ES-I3 (cell line): ENCODE measurements at regions not wholly inside any gene's neighbourhood (a gene's known extent, or its start where the extent isn't known, plus 50 kb on each side); places are given as distances from the start of the nearest gene placed in this dataset.
"Not testable (repeated sequence)": the region's sequence is repeated elsewhere in the genome, so short reads cannot be mapped to it uniquely, and the experiment has no call there.

Source experiments
- H3K36me3 ChIP-seq: 2 replicates; pipeline ENCODE4 v1.6.1; 2013; ENCODE audit warnings: mild to moderate bottlenecking, low read length, control low read depth, moderate library complexity; ENCODE audit not compliant: insufficient read depth
- H3K4me1 ChIP-seq: 2 replicates; pipeline ENCODE4 v1.6.1; 2013; ENCODE audit warnings: mild to moderate bottlenecking, control low read depth, low read length; ENCODE audit not compliant: insufficient read depth
- H3K9ac ChIP-seq: 2 replicates; pipeline ENCODE4 v1.6.1; 2013; ENCODE audit warnings: low read depth, mild to moderate bottlenecking, low read length, moderate library complexity
- H3K9me3 ChIP-seq: 2 replicates; pipeline ENCODE4 v1.6.1; 2013; ENCODE audit warnings: mild to moderate bottlenecking, low read length, moderate library complexity; ENCODE audit not compliant: control insufficient read depth, insufficient read depth

DNA sequence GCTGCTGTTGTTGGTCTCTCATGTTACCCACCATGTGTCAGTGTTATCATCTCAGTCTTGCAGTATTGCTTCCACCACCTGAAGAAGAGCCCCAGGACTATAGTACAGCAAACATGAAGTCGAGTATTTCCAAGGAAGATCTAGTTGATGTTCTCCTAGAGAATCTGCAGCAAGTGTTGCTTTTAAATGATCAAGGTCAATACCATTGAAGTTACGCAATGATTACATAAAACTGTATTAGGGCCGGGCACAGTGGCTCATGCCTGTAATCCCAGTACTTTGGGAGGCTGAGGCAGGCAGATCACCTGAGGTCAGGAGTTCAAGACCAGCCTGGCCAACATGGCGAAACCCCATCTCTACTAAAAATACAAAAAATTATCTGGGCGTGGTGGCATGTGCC is 173.9 kb downstream of the TJP1 start:
- H3K9me3 ChIP-seq, H3K36me3 ChIP-seq, H3K4me1 ChIP-seq, H3K9ac ChIP-seq: not testable (repeated sequence)

DNA sequence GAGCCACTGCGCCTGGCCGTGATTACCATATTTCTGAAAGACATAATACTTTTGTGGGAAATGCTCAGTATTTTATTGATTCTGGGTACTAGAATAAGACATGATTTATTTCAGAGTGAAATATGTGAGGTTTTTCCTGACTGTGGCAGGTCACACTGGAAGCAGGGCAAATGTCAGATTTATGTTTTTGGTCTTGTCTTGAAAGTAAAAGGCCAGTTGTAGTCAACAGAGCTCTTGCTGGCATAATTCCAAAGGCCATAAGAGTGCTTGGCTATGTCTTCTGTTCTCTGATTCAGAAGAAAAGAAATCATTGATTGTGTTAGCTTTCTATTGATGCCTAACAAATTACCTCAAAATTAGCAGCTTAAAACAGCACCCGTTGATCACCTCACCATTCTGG is 176.4 kb downstream of the TJP1 start:
- no peak overlapping the region for H3K9ac ChIP-seq
- H3K4me1 ChIP-seq, result no peaks in the 10 kb centered on the region
- H3K36me3 ChIP-seq, result no peaks in the 10 kb centered on the region
- no peaks in the 10 kb centered on the region; the same call in 1 of the 2 replicates for H3K9me3 ChIP-seq

DNA sequence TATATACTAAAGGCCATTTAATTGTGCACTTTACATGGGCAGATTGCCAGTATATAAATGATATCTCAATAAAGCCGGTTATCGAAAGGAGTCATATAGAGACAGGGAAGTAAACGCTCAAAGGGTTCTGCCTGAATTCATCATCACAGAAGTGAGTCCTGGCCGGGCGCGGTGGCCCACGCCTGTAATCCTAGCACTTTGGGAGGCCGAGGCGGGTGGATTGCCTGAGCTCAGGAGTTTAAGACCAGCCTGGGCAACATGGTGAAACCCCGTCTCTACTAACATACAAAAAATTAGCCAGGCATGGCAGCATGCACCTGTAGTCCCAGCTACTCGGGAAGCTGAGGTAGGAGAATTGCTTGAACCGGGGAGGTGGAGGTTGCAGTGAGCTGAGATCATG is 177.9 kb downstream of the TJP1 start:
- H3K36me3 ChIP-seq, H3K9ac ChIP-seq, H3K9me3 ChIP-seq, H3K4me1 ChIP-seq: not testable (repeated sequence)

- 0 out of 2 replicates have a peak, but pooled peaks cover 5% of the 10 kb centered on the region for H3K4me1 ChIP-seq
Observed at GRCh38 chr15:29638781-29639180, 183.5 kb downstream of the TJP1 start.

GRCh38 chr15:29638011-29638410 is 184.3 kb downstream of the TJP1 start:
- 0 out of 2 replicates have a peak, but pooled peaks cover 5% of the 10 kb centered on the region for H3K4me1 ChIP-seq
- no peaks in the 10 kb centered on the region for H3K9me3 ChIP-seq
- H3K9ac ChIP-seq, result no peak overlapping the region
- no peaks in the 10 kb centered on the region for H3K36me3 ChIP-seq

More at GRCh38 chr15:29638781-29639180, 183.5 kb downstream of the TJP1 start:
- no peak overlapping the region for H3K9ac ChIP-seq
- H3K36me3 ChIP-seq, result no peaks in the 10 kb centered on the region
- H3K9me3 ChIP-seq, result no peaks in the 10 kb centered on the region

DNA sequence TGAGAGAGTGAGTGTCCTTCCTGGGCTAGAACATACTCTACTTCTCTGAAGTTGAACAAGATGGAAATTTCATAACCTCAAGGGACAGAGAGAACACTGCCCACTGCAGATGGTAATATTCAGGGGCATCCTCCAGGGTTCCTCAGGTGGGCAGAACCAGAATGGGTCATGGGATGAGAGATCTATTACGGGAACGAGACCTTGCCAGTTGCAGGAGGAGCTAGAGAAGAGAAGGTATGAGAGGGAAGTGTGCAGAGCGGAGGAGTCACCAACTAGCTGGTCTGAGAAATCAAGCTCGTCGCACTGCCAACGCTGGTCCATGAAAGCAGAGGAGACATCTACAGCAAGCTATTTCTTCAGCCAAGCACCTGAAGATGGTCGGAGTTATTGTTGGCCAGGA is 184.7 kb downstream of the TJP1 start:
- H3K4me1 ChIP-seq, result 0 out of 2 replicates have a peak, but pooled peaks cover 5% of the 10 kb centered on the region
- no peaks in the 10 kb centered on the region for H3K9me3 ChIP-seq
- H3K9ac ChIP-seq, result no peak overlapping the region
- no peaks in the 10 kb centered on the region for H3K36me3 ChIP-seq

GRCh38 chr15:29636921-29637320 is 185.3 kb downstream of the TJP1 start:
- Histone ChIP-seq H3K9me3 (no peaks in the 10 kb centered on the region), H3K9ac (no peak overlapping the region), H3K4me1 (0 out of 2 replicates have a peak, but pooled peaks cover 5% of the 10 kb centered on the region), H3K36me3 (no peaks in the 10 kb centered on the region)

DNA sequence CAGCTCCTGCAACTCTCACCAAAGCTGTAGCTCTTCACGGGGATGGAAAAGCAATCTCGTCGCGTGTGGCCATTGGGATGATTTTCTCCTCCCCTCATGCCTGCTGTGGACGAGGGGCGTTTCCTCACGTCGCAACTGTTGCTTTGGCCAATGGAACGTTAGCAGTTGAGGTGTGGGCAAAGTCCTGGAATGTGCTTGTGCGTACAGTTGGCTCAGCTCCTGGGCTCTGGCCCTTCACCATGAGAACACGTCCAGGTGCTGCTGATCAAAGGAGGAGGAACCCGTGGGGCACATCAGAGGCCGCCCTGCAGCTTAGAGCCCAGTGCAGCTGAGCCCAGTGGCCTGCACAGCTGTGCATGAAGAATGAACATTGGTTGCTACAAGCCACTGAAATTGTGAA is 186.1 kb downstream of the TJP1 start:
- H3K9me3 ChIP-seq, result no peaks in the 10 kb centered on the region
- no peaks in the 10 kb centered on the region for H3K36me3 ChIP-seq
- no peak overlapping the region for H3K9ac ChIP-seq
- H3K4me1 ChIP-seq, result 0 out of 2 replicates have a peak, but pooled peaks cover 5% of the 10 kb centered on the region

DNA sequence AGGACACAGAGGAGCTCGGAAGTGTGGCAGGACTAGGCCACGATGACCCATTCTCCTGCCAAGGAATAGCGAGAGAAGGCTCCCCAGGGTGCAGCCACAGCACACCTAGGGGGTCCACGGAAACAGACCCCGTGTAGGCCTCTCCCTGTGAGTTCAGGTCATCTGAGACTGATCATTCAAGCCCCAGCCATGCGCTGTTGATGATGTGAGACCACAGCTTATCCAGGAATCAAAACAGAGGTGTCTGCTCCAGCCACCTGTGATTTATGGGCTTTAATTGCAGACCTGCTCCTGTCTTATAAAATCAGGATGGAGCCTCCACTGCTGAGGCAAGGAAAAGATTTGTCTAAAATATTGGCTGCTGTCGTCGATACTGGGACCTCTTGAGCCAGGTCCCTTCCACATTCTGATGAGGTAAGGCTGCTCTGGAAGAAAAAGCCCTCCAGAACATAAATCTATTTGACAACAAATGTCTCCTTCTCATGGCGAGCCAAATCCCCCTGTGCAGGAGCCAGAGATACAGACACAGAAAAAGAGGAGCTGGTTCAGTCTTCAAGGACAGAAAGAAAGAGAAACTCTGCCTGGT is 186.7 kb downstream of the TJP1 start:
- no peaks in the 10 kb centered on the region for H3K36me3 ChIP-seq
- 0 out of 2 replicates have a peak, but pooled peaks cover 5% of the 10 kb centered on the region for H3K4me1 ChIP-seq
- H3K9me3 ChIP-seq, result no peaks in the 10 kb centered on the region
- H3K9ac ChIP-seq, result no peak overlapping the region

DNA sequence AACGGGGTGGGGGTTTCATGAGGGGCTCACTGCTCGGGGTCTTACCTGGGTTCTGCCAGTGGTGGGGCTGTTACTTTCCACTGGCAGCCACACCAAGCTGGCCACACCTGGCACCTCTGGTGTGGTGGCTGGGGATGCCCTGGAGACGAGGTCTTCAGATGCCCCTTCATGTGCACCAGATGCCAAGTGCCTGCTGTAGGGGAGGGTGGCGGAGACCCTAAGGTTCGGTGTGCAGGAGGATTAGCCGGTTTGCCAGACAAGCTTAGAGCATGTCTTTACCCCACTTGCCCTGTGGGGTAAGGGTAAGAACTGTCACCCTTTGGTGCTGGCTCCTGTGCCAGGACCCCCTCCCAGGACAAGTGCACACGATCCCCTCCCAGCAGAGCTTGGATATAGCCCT is 188.3 kb downstream of the TJP1 start:
- Histone ChIP-seq H3K36me3 (no peaks in the 10 kb centered on the region), H3K9me3 (no peaks in the 10 kb centered on the region), H3K4me1 (0 out of 2 replicates have a peak, but pooled peaks cover 4% of the 10 kb centered on the region), H3K9ac (no peak overlapping the region)

DNA sequence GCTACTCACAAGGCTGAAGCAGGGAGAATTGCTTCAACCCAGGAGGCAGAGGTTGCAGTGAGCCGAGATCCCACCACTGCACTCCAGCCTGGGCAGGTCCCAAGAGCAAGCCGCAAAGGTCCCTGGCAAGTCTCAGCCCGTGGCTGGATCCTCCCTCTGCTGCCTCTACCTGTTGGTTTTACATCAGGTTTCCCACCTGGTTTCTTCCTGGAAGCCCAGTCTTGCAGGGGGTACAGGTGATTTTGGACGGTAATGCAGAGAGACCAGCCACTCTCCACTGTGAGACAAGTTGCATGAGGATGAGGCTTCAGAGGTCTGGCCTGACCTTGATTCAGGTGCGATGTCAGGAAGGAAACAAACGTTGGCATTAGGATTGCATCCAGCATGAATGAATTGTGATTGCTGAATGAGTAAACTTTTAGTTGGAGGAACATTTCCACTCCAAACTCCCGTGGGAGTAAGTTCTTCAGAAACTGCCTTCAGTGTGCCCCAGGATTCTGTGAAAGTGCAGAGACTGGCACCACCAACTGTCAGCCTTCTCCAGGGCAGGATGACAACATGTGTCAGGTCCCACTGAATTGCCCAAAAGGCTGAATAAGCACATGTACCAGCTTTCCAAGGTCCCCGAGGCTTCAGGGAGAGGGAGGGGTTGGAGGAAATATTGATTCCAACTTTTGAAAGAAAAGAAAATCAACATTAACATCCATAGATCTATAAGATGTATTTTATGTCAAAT is 189.4 kb downstream of the TJP1 start:
- Histone ChIP-seq H3K9me3 (no peaks in the 10 kb centered on the region), H3K4me1 (no peaks in the 10 kb centered on the region), H3K9ac (no peak overlapping the region), H3K36me3 (no peaks in the 10 kb centered on the region)

DNA sequence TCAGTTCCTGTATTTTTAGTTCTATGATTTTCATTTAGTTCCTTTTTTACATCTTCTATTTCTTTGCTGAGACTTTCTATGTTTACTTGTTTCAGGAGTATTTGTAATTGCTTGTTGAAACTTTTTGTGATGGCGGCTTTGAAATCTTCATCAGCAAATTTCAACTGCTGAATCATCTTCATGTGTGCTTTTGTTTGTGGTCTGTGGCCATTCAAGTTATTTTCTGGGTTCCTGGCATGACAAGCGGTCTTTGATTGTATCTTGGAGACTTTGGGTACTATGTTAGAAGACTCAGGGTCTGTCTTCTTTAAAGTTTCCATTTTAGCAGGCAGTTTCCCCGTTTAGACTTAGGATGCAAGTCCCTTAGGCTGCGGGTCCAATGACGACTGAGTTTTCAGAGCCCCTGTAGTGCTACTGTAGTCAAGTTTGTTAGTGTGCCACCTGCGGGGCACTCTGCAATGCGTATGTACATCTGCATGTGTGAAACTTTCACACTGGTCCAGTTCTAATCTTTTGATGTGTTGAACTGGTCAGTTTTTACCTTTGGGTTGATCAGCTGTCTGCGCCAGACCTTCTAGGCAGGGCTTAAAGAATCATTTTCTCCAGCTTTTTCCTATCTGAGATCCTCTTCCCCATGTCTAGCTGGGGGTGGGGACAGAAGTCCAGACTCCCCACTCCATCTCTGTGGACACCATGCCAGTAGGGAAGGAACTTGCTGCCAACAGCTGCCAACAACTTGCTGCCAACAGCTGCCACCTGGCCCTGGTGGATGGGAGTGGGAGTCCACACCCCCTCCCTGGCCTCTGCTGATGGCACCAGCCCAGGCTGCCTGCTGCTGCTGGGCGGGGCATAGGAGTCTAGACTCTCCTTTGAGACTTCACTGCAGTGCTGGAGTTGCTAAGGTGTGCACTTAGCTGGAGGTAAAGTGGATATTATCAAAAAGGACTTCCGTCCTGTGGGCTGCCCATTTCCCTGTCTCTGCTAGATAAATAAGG is 190.9 kb downstream of the TJP1 start:
- Histone ChIP-seq H3K4me1 (no peaks in the 10 kb centered on the region), H3K9me3 (no peaks in the 10 kb centered on the region), H3K9ac (no peak overlapping the region), H3K36me3 (no peaks in the 10 kb centered on the region)

DNA sequence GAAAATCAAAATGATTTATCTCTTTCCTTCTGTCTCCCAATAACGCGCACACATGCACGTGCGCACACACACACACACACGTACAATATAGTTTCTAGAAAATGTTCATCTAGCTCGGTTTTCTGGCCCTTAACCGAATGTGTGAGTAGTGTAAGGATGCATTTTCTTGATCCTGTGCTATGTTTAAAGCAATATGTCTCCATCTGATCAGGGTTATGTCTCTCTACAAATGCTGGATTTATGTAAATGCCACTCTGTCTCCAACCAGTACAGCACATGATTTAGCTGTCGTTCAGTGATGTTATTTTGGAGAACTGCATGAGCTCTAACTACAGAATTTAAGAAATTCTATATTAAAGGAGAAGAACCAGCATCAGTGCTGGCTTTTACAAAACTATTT is 198.0 kb downstream of the TJP1 start:
- no peaks in the 10 kb centered on the region for H3K9me3 ChIP-seq
- no peaks in the 10 kb centered on the region for H3K36me3 ChIP-seq

GRCh38 chr15:29623116-29623639 is 199.1 kb downstream of the TJP1 start:
- H3K36me3 ChIP-seq, result no peaks in the 10 kb centered on the region
- no peaks in the 10 kb centered on the region for H3K4me1 ChIP-seq
- H3K9me3 ChIP-seq, result no peaks in the 10 kb centered on the region
- no peak overlapping the region for H3K9ac ChIP-seq

More for the DNA sequence above, 198.0 kb downstream of the TJP1 start:
- H3K9ac ChIP-seq, result no peak overlapping the region
- no peaks in the 10 kb centered on the region for H3K4me1 ChIP-seq
